ENCODE measurements at regions not wholly inside any gene's neighbourhood (a gene's known extent, or its start where the extent isn't known, plus 50 kb on each side); places are given as distances from the start of the nearest gene placed in this dataset.
A peak's percentile ranks its signal among the peaks of the same experiment; 100 is the strongest.

DNA sequence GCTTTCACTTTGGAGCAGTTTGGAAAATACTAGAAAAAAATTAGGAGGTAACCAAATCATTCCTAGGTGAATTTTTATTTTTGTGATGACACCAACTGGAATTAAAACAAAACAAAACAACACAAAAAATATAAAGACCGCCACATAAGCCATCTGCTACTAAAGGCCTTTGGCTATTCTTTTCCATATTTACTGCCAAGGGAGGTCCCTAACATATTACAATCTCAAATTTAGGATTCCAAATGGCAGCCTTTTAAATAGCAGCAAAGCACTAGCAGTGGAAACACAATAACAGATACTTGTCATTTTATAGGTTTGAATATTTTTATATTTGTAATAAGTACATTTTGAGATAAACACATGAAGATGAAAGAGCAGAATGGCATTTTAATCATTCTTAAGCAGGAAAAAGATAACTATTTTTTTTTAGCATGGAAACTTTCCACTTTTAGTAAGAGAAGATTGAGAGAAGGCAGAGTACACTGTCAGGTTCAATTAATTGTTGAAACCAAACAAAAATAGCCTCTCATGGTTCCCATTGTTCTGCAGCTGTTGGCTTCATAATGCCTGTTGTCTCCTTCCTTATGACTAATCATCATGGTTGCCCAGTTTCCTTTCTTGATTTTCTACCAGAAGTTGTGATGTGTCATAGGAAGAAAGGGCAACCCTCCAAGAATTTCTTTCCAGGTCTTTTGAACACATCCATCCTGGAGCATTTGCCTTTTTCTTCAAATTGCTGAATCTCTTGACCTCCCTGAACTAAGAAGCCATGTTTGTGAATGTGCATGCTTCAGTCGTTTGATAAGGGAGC, 219.0 kb upstream of the EMCN start:
- DNase-seq (ENCODE audit: low spot score) = no peak

DNA sequence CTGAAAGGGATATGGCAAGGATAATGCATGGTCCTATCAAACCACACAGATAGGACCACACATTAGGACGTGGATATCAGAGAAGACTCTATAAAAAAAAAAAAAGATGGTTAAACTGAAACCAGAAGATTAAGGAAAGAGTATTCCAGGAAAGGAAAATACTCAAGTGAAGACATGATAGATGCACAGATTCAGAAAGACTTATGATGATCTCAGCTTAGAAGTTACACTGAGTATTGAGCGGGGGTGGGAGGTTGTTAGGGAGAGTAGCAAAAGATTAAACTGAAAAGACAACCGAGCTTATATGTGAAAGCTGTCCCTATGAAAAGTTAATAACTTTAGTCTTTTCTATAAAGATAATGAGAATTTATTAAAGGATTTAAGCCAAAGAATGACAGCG, 211.0 kb upstream of the EMCN start:
- DNase-seq (ENCODE audit: low spot score) = no peak

DNA sequence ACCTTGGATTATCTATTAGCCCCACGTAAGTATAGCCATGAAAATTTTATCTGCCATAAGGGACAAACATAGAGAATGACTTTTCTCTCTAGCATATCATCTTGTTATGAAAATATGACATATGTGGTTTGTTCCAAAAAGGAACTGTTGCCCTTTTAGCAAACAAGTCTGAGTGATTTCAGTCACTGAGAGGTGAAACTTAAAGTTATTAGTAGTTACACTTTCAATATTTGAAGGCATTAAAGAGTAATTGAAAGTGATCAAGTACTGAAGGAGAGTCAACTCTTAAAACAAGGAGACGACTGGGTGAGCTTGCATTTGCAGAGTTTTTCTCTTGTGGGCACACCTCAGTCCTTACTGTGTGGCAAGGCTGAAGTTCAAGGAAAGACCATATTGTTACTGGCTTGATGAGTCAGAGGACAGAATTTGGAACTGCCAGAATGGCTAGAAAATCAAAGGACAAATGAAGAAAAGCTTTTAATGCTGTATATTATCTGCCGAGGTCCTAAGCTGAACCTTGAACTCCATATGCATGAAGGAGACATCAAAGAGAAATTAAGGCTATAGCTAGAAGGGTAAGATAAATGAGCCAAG, 205.1 kb upstream of the EMCN start:
- DNase-seq (ENCODE audit: low spot score) = no peak

DNA sequence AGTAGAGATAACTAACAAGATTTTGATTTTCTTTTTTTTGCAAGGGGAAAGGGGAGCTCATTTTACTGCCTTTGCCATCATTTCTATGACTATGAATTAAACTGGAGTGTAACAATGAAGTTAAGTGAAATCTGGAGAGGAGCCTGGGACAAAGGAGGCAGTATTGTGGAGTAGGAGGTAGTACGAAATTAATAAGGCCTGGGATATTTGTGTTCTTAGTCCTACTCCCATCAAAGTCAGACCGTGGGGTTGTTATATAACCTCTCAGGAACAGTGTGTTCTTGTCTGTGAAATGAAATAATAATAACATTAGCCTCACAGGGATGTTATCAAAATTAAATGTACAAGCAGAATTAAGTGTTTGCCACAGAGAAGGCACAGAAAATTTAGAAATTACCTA, 204.3 kb upstream of the EMCN start:
- DNase-seq (ENCODE audit: low spot score) = no peak

DNA sequence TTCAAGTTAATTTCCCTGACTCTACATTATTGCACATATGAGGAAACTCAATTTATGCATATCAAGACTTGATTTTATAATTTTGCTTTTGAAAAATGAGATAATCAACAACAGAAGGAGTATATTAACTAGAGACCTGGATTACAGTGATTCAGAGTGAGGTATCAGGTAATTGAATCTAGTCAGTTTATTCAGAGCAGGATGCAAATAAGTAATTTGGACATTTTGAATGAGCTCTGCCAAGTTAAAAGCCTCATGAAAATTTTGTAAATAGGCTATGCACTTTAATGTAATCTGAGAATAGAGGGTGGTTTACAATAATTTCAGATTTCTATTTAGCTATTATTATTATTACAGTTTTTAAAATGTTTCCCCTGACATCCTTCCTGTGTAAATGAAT, 203.7 kb upstream of the EMCN start:
- DNase-seq (ENCODE audit: low spot score) = no peak

DNA sequence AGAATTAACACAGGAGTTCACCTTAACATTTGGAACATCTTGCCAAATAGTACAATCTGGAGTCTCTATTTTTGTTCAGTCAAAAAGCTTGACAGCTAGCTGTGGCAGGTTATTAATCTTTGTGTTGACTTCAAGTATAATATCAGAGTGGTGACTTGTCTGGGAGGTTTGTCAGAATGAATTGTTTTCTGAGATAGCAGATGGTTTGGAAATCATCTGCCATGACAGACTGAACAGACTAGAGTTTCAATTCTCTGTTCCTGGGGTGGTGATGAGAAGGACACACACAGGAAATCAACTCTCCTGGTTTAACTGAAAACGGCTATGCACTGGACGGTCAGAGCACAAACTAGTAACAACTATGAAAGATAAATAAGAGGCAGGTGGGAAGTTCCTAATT, 203.3 kb upstream of the EMCN start:
- DNase-seq (ENCODE audit: low spot score) = peak; percentile 3

DNA sequence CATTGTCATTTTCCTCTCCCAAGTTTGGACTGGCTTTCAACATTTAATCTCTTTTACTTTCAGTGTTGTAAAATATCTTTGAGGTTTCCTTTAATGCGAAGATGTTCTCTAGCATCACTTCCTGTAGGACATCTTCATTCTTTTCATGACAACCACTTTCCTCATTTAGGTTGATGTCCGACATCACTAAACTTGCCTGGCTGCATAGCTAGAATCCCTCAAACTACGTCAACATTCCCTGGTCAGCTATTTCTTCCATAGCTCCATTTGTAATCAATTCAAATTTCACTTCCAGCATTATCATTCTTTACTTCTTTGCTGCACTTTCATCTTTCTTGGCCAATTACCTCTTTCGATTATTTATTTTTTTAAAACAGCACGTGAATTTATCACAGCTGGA, 198.6 kb upstream of the EMCN start:
- DNase-seq (ENCODE audit: low spot score) = no peak

DNA sequence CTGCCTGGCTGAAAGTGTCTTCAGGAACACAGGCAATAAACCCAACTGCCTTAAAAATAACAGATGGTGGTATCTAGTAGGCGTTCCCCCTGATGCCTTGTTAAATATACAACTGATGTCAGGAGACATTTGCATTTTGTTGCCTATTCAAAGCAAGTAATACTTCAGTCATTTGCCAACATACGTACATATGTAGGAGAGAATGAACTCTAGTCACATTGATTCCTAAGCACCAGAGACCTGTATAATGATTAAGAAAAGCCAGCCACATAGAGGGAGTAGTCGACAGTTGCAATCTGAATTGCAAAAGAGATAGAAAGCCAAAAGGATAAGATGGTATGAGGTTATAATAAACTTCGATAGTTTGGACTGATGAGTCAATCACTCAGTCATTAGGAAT, 191.0 kb upstream of the EMCN start:
- DNase-seq (ENCODE audit: low spot score) = no peak

DNA sequence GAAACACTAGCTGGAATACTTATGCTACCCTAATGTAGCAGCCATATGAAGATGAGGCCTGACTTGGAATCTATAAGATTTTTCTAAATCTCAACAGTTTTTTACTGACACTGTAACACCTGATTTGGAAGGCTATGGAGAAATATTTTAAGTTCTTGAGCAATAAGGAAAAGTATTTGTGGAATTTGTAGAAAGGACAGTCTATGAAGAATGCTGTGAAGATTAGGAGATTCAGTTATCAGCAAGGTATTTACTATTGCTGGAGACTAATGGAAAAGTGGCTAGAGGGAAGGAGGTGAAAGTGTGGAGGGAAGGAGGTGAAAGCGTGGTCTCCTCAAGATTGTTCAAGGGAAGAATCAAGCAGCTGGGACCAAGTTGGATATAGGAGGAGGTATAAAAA, 190.0 kb upstream of the EMCN start:
- DNase-seq (ENCODE audit: low spot score) = no peak

DNA sequence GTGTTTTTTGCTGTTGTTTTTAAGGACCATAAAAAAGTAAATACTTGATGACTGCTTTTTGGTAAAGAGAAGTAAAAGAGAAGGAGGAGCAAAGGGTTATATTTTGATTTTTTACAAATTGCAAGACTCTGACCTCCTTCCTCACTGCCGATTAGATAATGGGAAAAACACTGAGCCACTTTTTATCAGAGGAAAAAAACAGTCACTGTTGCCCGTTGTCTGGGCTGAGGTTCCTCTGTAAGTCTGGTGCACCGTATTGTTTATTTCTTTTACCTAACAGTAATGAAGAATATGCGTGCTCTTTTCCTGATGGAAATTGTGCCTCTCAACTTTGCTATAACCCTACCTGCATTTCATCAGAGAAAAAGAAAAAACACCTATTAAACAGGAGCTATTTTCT, 178.7 kb upstream of the EMCN start:
- no peak for DNase-seq (ENCODE audit: low spot score)

DNA sequence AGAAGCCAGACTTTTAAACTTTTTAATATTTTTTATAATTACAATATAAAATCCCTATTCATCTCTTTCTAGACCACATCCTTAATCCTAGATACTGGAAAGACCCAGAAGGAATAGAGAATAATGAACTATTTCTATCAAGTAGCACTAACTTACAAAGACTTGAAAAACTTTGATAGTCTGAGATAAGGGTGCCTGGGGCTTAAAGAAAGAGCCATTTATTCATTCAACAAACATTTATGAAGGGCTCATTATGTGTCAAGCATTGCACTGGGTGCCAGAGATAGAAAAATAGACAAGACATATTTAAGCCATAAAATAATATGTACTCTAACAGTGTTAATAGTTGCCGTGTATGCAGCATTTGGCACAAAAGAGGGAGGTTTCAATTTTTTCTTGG, 178.0 kb upstream of the EMCN start:
- no peak for DNase-seq (ENCODE audit: low spot score)

DNA sequence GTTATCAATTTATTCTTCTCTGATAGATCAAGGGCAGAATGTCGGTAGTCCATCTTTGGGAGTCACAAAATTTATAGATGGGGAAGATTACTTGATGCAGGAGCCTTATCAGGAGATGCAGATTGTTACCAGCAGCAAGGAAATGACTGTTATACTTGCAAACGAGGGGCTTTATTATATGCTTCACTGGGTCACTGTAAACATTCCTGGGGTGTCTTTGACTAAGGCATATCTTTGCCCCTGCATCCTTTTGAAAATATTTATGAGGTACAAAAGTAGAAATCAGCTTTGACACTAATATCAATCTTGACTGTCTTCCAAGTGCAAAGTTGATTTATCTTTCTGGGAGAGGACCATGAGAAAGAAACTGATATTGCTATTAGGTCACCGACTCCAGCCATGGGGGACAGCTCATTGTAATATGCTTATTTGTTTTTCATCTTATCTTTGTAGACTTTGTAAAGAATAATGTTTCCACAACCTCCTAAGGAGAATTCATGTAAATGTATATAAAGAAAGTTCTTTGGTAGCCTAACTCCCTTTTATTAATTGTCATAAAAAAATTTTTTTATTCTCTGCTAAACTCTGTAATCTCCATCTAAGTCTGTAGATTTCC, 177.3 kb upstream of the EMCN start:
- no peak for DNase-seq (ENCODE audit: low spot score)

DNA sequence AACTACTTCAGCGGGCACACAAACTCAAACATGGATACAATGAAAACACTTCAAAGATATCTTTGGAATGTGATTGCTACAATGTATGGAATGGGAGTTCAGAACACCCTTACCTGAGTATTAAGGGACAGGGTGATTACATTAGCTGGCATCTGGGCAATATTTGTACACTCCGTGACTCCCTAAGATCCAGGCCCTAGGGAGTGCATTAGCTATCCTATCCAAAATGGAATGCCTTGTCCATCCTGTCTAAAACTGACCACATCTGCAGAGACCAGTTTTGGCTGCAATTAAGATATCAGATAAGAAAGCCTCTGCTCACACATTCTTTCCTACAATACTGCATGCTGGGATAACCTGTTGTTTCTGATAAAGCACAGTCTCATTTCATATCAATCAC, 176.6 kb upstream of the EMCN start:
- DNase-seq (ENCODE audit: low spot score) = no peak

DNA sequence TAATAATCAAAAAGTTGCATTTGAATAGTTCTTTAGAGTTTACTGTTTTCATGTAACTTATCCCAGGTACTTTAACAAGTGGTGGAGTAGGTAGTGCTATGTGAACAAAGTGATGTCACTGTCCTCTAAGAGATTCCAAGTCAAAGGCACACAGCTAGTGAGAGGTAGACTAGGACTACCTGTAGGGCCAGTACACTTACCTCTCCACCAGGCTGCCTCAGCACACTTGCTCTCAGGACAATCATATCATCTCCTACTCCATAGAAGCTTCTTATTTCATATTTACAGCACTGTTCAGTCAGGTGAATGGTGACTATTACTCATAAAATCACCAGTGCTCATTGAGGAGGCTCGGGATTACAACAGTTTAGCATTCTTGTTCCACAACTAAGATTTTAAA, 173.0 kb upstream of the EMCN start:
- DNase-seq (ENCODE audit: low spot score) = no peak

DNA sequence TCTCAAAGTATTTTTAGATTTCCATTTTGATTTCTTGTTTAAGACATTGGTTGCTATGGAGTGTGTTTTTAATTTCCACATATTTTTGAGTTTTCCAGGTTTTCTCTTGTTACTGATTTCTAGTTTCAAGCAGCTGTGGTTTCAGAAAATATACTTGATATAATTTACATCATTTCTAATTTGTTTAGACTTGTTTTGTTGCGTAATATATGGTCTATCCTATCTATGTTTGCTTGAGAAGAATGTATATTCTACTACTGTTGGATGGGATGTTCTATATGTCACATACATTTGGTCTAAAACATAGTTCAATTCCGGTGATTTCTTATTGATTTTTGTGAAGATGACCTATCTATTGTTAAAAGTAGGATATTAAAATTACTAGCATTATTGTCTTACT, 170.5 kb upstream of the EMCN start:
- no peak for DNase-seq (ENCODE audit: low spot score)

DNA sequence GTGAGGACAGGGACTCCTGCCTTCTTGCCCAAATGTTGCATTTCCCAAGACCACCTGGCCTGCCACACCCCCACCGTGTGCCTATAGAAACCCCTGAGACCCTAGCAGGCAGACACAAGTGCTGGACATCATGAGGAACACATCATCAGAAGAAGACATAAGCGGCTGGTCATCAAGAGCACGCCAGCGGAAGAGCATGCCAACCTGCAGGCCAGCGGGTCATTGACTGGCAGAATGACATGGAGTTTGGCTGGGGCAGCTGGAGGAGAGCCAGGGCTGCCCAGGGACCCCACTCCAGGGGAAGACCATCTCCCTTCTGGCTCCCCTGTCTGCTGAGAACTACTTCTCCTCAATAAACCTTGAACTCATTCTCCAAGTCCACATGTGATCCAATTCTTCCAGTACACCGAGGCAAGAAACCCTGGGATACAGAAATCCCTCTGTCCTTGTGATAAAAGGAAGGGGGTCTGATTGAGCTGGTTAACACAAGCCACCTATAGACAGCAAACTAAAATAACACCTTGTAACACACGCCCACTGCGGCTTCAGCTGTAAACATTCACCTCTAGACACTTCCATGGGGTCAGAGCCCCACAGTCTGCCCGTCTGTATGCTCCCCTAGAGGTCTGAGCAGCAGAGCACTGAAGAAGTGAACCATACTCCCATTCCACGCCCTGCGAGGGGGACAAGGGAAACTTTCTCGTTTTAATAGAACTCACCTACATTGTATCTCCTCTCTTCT, 164.8 kb upstream of the EMCN start:
- DNase-seq (ENCODE audit: low spot score) = peak; percentile 4

DNA sequence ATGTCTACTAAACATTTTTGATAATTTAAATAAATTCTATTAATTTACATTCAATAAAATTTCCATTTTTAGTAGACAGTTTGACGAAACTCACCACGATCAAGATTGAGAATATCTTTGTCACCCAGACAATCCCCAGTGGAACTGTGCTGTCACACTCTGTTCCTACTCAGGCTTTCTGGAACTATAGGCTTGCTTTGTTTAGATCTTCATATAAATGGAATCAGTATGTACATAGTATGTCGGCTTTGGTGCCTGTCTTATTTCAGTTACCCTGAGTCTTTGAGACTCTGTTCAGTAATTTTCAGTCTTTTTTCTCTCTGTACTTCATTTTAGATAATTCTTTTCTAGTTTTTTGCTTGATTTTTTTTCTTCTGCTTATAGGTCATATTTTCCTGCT, 163.5 kb upstream of the EMCN start:
- DNase-seq (ENCODE audit: low spot score) = no peak

DNA sequence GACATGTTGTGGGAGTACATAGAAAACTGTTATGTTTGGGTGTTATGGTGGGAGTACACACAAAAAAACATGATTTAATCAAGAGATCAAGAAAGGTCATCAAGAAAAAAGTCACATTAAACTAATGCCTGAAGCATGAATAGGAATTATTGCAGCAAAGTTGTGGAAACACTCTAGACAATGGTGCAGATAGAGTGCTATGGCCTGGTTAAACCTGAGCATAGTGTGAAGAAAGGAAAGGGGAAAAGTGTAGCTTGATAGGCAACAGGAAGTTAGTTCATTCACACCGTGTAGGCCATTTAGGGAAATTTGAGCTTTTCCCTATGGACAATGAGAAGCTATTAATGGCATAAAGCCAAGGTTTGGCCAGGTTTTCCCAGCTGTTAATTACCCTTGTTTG, 162.1 kb upstream of the EMCN start:
- DNase-seq (ENCODE audit: low spot score) = no peak

DNA sequence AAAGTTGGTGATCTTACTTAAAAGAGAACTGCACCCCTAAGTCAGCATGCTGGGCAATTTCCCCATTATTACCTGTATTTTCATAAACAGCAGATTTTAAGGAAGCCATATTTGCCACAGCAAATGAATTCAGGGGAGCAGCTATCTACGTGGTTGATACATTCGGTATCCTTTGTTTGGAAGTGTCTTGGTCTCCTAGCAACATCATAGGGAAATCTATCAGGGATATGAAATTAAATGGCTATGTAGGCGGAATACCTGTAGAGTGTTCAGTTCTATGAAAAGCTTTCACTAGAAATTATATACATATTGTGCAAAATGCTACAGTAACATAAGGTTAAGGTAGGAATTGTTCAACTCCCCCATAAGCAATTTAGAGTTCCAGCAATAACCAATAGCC, 157.2 kb upstream of the EMCN start:
- no peak for DNase-seq (ENCODE audit: low spot score)

DNA sequence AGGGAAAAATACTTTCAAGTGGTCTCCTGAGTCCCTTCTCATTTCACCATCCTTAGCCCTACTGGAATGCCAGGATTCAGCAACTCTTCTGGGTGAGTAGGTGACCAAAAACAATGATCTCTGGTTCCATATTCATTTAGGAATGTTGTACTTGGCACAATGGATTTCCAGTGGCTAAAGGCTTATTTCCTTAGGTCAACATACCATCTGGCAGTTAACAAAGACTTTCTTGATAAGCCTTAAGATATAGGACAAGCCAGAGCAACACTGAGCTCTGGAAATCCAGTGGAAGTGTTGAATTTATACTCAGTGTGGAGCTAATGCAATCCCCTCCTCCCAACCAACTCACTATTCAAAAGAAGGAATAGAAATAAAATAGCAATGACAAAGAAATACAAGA, 139.4 kb upstream of the EMCN start:
- DNase-seq (ENCODE audit: low spot score) = no peak

DNA sequence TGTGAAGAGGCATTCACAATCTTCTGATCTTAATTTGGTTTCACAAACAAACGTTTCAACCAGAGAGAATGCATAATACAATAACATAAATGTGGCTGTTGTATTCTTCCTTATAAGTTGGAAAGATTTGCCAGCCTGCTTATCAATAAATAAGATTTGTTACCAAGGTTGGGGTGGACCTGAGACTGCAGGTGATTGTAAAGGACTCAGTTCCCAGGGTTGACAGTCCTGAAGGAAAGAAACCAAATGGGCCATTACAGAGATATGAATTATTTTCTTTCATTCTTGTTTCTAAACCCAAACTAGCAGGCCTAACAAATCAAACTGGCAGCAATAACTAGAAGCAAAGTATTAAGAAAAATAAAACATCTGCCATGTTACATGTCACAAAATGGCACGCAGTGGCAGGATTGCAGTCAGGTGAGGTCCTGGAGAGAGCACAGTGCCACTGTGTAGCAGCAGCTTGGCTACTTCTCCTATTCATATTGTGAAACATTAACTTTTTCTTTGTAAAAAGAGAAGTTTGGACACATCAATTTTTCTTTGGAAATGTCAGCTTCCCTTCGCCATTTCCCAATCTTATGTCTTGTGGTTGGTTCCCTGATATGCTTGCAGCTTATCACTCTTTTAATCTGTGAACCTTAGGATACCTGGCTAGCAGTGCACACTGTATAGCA, 133.8 kb upstream of the EMCN start:
- no peak for DNase-seq (ENCODE audit: low spot score)

DNA sequence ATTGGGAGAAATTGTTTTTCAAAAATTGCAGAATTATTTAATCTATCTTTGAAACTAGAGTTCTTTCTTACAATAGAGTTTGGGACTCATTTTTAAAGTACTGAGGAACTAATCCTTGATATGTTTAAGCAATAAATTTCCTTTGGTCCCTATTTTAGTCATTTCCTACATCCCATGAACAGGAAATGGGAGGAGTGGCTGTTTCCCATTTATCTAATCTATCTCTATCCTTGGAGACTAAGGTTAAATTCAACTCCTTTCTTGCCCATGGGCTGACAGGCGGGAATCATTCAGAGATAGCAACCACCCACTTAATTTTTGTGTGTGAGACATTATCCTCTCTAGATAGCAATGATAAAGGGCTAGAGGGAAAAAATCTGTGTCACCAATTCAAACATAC, 131.6 kb upstream of the EMCN start:
- no peak for DNase-seq (ENCODE audit: low spot score)

Measured in NAMALWA (cell line).